HG02943 (cell line): ENCODE measurements at regions not wholly inside any gene's neighbourhood (a gene's known extent, or its start where the extent isn't known, plus 50 kb on each side); places are given as distances from the start of the nearest gene placed in this dataset.

Experiments
- ATAC-seq: cut with Tn5 transposase; IDR thresholded peaks from one replicate; pipeline ENCODE4 v1.9.1; 2021; ENCODE audit warnings: mild to moderate bottlenecking, low read depth, moderate library complexity; ENCODE audit not compliant: unreplicated experiment

- no peak for ATAC-seq
Observed at GRCh38 chr12:34339922-34340321, 317.6 kb downstream of the ALG10 start.

GRCh38 chr12:34340534-34341361, 318.5 kb downstream of the ALG10 start:
- no peak for ATAC-seq

GRCh38 chr12:34341362-34341733, 319.1 kb downstream of the ALG10 start:
- ATAC-seq, result no peak

DNA sequence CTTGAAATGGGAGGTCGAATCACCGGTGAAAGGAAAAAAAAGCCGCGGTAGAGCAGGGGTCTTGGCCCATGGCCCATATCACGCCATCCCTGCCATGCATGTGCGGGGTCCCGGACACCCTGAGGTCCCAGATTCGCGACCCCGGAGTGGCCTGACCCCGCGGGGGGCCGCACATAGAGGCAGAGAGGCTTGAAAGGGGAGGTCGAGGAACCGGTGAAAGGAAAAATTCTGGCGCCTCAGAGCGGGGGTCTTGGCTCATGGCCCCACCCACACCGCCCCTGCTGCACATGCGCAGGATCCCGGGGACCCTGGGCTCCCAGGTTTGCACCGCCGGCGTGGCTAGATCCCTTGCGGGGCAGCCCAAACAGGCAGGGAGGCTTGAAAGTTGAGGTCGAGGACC, 319.8 kb downstream of the ALG10 start:
- ATAC-seq, result no peak

- no peak for ATAC-seq
Observed at GRCh38 chr12:34343345-34343744, 321.0 kb downstream of the ALG10 start.

GRCh38 chr12:34343766-34344165, 321.5 kb downstream of the ALG10 start:
- no peak for ATAC-seq

- ATAC-seq, result no peak
Observed at GRCh38 chr12:34344851-34345522, 322.7 kb downstream of the ALG10 start.

DNA sequence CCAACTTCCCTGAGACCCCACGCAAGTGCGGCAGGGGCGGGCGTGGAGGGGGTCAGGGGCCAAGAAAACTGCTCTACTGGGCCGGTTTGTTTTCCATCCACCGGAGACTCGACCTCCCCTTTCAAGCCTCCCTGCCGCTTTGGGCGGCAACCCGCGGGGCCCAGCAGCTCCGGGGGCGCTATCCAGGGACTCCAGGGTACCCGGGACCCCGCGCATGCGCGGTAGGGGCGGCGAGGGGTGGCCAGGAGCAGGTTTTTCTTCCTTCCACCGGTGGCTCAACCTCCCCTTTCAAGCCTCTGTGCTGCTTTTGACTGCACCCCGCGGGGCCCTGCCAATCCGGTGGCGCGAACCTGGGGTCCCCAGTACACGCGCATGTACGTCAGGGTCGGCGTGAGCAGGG, 323.5 kb downstream of the ALG10 start:
- no peak for ATAC-seq

- ATAC-seq, result no peak
Observed at GRCh38 chr12:34346372-34347034, 324.2 kb downstream of the ALG10 start.

- ATAC-seq, result no peak
Observed at GRCh38 chr12:34347367-34347766, 325.1 kb downstream of the ALG10 start.

GRCh38 chr12:34348064-34348463, 325.8 kb downstream of the ALG10 start:
- ATAC-seq, result no peak

DNA sequence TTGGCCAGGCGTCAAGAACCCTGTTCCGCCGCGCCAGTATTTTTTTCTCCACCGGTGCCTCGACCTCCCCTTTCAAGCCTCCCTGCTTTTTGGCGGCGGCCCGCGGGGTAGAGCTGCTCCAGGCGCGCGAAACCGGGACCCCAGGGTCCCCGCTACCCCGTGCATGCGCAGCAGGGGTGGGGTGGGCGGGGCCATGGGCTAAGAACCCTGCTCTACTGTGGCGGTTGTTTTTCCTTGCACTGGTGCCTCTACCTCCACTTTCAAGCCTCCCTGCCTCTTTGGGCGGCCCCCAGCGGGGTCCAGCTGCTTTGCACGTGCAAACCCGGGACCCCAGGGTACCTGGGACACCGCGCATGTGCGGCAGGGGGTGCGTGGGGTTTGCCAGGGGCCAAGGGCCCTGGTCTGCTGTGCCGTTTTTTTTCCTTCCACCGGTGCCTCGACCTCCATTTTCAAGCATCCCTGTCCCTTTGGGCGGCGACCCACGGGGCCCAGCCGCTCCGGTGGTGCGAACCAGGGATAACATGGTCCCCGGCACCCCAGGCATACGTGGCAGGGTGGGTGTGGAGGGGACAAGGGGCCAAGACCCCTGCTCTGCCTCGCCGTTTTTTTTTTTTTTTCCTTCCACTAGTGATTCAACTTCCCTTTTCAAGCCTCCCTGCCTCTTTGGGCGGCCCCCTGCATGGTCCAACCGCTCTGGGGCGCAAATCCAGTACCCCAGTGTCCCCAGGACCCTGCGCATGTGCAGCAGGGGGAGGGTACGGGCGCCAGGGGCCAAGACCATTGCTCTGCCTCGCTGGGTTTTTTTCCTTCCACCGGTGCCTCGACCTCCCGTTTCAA, 326.8 kb downstream of the ALG10 start:
- no peak for ATAC-seq

- ATAC-seq, result no peak
Observed at GRCh38 chr12:34349673-34349961, 327.3 kb downstream of the ALG10 start.

DNA sequence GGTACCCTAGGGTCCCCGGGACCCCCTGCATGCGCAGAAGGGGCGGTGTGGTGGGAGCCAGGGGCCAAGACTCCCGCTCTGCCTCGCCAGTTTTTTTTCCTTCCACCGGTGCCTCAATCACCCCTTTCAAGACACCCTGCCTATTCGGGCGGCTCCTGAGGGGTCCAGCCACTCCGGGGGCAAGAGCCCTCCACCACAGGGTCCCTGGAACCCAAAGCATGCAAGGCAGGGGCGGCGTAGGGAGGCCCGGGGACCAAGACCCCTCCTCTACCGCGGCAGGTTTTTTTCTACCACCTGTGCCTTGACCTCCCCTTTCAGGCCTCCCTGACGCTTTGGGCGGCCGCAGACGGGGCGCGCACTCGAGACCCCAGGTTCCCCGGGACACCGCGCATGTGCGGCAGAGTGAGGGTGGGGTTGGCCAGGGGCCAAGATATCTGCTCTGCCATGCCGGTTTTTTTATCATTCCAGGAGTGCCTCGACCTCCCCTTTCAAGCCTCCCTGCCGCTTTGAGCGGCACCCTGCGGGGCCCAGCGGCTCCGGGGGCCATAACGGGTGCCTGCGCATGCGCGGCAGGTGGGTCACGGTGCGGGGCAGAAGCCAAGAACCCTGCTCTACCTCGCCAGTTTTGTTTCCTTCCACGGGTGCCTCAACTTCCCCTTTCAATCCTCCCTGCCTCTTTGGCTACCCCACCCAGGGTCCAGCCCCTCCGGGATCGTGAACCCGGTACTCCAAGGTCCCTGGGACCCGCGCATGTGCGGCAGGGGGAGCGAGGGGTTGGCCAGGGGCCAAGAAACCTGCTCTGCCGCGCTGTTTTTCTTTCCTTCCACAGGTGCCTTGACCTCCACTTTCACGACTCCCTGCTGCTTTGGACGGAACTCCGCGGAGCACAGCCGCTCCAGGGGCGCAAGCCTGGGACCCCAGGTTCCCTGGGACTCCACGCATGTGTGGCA, 328.1 kb downstream of the ALG10 start:
- no peak for ATAC-seq

- no peak for ATAC-seq
Observed at GRCh38 chr12:34352098-34352497, 329.8 kb downstream of the ALG10 start.

DNA sequence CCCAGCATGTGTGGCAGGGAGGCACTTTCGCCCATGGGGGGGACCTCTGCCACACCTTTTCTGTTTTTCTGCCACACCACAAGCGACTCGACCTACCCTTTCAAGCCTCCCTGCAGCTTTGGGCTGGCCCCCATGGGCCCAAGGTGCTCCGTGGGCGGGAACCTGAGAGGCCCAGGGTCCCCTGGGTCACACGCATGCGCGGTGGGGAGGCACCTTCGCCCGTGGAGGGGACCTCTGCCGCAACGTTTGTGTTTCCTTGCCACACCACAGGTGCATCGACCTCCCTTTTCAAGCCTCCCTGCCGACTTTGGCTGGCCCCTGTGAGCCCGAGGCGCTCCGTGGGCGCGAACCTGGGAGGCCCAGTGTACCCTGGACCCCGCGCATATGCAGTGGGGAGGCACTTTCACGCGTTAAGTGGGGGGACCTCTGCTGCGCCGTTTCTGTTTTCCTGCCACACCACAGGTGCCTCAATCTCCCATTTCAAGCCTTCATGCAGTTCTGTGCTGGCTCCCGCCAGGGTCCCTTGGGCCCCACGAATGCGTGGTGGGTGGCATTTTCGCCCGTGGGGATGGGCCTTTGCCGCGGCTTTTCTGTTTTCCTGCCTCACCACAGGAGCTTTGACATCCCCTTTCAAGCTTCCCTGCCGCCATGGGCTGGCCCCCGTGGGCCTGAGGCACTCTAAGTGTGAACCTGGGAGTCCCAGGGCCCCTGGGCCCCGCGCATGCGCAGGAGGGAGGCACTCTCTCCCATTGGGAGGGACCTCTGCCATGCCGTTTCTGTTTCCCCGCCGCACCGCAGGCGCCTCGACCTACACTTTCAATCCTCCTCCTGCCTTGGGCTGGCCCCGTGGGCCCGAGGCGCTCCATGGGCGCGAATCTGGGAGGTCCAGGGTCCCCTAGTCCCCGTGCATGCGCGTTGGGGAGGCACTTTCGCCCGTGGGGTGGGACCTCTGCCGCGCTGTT, 332.2 kb downstream of the ALG10 start:
- ATAC-seq, result no peak

- no peak for ATAC-seq
Observed at GRCh38 chr12:34356233-34356987, 334.1 kb downstream of the ALG10 start.

DNA sequence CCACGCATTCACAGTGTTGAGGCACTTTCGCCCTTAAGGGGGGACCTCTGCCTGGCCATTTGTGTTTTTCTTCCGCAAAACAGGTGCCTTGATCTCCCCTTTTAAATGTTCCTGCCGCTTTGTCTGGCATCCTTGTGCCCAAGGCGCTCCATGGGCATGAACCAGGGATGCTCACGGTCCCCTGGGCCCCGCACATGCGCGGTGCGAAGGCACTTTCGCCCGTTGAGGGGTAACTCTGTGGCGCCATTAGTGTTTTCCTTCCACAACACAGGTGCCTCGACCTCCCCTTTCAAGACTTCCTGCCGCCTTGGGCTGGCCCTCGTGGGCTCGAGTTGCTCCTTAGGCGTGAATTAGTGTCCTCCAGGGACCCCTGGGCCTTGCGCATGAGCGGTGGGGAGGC, 335.5 kb downstream of the ALG10 start:
- ATAC-seq, result no peak
